Effector CD4-positive, alpha-beta T cell (primary cell): ENCODE measurements at regions not wholly inside any gene's neighbourhood (a gene's known extent, or its start where the extent isn't known, plus 50 kb on each side); places are given as distances from the start of the nearest gene placed in this dataset.
"Not testable (repeated sequence)": the region's sequence is repeated elsewhere in the genome, so short reads cannot be mapped to it uniquely, and the experiment has no call there.

Experiments
- DNase-seq: peaks from one replicate; pipeline ENCODE4 v3.0.0-alpha.2; 2020

DNA sequence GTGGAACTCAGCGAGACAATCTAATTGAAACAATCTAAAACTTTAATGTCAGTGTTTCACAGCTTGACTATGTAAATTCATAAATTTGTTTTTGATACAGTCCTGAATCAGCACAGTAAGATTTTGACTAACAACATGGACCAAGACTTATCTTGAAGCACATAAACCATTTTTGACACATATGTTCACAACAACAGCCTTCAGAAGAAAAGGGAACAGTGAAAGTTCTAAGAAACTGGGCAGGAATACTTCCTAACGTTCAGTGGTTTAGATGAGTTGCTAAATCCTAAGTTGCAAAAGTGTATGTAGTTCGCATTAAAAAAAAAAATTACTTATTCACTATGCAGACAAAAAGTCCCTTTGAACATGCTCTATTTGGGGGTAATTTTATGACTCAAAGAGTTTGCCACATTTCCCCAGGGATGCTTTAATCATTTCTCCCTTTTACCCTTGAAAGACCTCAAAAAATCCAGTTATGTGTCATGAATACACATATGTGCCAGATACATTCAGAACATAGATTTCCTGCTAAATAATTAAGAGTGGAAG lies 120.2 kb downstream of the MRPL39 start:
- no peak for DNase-seq

DNA sequence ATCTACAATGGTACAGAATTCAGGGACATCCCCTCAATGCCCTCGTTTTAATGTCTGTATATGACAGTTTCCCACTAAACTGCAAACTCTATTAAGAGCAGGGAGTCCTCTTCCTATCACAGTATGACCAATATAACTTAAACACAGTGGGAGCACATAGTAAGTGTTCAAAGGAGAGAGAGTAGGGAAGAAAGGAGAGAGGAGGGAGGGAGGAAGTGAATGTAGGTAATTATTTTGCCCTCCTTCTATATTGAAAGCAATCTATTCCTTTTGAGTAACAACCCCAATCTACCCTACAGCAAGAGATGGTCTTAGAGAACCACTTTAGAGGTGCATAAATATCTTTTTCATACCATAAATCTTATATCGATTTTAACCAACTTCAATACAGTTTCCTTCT lies 121.4 kb downstream of the MRPL39 start:
- no peak for DNase-seq

DNA sequence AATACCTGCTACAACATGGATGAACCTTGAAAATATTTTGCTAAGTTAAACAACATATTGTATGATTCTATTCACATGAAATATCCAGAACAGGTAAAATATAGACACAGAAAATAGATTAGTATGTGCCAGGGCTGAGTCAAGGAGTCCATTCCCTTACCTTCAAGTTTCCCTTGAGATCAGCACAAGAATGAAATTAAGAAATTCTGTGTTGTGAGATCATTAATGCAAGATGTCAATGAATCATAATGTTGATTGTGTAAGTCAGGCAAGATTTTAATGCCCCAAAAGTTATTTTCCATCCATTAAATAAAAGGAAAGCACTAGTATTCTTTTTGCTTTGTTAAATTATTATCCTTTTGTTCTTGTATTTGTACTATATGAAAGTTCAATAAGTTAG lies 139.4 kb downstream of the MRPL39 start:
- DNase-seq: no peak

DNA sequence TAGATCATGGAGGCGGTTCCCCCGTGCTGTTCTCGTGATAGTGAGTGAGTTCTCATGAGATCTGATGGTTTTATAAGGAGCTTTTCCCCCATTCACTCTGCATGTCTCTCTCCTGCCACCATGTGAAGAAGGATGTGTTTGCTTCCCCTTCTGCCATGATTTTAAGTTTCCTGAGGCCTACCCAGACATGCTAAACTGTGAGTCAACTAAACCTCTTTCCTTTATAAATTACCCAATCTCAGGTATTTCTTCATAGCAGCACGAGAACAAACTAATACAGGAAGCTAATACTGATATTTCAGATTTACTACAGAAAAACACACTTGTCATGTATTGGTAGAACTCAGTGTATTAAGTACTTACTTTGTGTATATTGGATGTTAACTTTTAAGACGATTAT lies 140.2 kb downstream of the MRPL39 start:
- not testable (repeated sequence) for DNase-seq

DNA sequence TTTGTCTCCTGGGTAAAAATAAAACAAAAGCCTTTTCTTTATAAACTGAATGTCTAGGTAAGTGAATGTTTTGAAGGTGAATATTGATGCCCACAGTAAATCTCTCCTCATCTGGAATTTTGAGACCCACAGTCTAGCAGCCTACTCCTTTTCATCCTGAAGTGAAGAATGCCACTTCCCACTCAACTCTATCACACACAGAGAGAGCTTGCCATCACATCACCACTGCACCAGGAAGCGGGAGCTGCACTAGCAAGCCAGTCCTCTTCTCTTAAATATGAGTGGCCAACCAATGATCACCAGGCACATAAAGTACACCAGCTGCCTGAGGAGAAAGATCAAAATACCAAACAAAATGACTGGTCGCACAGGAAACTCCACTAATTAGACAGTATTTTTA lies 140.8 kb downstream of the MRPL39 start:
- DNase-seq: no peak

DNA sequence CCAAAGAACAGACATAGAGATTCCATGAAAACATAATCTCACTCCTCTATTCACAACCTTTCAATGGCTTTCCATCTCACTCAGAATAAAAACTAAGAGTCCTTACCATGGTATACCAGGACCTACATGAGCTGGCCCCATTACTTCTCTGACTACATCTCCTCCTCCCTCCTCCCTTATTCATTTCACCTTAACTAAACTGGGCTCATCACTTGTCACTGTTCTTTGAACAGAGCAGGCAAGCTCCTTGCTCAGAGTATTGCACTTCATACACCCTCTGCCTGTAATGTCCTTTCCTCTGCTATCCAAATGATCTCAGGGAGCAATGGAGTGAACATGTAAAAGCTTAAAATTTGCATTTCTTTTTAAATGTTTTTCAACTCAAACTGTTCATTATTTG lies 142.0 kb downstream of the MRPL39 start:
- DNase-seq: no peak

DNA sequence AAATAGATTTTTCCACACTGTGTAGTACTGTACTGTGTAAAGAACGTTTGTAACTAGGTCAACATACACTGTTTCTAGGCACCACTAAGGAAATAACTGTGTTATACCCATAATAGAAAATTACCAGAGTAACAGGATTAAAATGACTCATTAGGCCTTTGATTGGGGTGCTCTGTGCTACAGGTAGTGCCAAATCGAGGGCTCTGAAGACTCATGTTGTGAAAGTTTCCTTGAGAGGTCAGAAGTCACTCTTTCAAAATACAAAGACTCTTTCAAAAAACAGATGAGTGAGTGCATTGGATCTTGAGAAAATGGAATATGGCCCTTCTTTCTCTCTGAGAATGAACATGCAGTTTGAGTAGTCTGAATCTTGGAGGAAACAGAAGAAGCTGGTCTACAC lies 143.0 kb downstream of the MRPL39 start:
- no peak for DNase-seq

DNA sequence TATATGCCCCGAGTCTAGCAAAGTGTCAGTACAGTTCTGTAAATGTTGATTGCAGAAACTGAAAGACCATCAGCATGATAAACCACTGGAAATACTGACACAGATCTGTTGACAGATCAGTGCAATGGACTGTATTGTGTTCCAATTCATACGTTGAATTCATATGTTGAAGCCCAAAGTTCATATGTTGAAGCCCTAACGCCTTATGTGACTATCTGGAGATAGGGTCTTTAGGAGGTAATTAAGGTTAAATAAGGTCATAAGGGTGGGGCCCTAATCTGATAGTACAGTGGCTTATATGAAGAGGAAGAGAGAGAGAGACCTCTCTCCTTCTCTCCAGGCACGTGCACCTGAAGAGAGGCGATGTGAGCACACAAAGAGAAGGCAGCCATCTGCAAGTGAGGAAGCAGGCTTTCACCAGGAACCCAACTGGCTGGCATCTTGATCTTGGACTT lies 144.7 kb downstream of the MRPL39 start:
- no peak for DNase-seq

DNA sequence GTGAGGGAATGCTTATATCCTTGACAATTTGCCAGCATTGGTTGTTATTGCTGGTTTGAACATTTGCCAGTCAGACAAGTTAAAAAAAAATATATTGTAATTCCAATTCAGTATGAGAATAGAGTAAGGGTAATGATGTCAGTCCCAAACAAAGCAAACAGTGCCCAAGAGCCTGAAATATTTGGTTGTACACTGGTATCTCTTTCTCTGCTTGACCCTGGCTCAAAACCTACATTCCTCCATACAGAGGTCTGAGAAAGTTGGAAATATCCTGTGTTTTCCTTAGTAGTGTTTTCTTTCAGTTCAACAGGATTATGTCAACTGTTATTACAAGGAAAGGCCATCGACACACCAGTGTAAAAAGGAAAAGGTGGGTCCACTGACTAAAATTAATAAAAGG lies 145.6 kb downstream of the MRPL39 start:
- no peak for DNase-seq

DNA sequence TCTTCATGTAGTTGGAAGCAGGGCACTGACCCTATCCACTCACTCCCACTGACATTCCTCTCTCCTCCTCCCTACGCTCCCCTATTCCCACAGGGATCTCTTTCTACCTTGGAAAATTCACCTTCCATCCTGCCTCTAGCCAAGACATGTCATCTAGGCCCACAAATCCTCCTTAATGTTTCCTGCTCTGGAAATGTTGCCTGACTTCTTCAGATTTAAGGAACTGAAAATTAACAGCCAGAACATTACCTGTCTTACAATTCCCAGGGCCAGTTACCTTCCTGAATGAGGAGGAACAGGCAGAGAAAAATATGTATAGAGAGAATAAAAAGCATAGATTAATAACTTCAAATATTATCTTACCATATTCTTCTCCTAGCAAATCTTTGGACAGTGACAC lies 147.3 kb downstream of the MRPL39 start:
- no peak for DNase-seq

DNA sequence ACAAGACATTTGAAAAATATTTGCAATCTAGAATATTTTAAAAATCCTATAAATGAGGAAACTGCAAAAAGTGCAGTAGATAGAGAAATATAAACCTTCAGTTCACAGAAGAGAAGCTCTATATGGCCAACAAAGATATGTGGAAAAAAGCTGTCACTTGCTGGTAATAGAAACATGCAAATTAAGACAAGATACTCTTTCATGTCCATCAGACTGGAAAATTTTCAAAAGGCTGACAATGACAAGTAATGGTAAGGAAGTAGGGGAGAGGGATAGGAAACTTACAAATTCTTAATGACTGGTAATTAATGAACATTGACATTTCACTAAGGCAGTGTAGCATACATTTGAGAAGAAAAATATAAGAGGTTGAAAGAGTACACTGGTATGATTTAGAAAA lies 147.9 kb downstream of the MRPL39 start:
- DNase-seq: no peak

DNA sequence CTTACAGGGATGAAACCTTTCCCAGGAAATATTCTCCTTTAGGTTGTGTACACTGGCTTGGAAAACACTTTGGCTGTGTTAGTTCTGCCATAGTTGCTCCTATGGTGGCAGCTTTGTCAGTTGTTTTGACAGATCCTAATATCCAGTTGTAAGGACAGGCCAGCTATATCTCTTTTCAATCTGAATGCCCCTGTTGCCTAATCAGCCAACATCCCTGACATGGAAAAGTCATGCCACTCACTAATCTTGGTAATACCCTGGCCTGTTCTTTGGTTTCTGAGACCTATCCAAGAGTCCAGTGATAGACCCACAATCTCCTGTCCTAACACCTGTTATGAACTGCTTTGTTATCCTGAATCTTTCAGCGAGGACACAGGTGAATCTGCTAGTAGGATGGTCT lies 148.8 kb downstream of the MRPL39 start:
- DNase-seq: no peak

DNA sequence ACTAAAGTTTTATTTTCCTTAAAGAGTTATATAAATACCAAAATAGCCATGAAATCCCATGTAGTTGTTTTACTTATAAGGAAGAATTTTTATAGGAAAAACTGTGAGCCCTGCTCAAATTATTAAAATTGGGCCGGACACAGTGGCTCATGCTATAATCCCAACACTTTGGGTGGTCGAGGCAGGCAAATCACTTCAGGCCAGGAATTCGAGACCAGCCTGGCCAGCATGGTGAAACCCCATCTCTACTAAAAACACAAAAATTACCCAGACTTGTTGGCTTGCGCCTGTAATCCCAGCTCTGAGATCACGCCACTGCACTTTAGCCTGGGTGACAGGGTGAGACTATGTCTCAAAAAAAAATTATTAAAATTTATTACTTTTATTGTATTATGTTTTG lies 149.3 kb downstream of the MRPL39 start:
- no peak for DNase-seq

DNA sequence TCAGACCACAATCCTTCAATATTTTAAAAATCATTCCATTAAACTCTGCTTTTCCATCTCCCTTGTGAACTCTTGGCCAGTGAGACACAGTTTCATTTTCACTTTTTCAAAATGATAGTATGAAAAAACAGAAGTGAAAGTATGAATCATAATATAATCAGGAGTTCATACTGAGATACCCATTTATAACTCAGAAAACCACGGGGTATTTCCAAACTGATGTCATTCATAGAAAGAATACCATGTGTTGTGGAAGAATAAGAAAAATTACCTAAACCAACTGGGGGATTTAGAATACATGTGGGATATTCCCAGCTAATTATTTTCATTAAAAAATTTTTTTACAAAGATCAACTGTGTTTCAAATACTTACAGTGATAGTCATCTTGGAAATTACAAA lies 149.9 kb downstream of the MRPL39 start:
- no peak for DNase-seq

DNA sequence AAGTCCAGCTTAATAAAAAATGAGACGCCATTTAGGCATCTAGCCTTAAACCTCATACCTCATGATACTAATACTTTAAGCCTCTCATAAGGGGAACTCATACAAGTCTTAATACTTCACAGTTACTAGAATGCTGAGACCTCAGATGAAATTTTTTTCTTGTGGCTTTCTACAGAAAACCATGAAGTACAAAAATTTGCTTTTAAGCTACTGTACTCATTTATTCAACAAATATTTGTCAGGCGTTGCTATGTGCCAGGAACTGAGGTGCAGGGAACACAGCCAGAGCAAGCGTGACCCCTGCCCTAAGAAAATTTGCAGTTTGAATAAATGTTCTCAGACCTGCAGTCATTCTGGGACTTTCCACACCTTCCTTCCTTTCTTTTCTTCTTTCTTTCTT lies 150.6 kb downstream of the MRPL39 start:
- DNase-seq: no peak

DNA sequence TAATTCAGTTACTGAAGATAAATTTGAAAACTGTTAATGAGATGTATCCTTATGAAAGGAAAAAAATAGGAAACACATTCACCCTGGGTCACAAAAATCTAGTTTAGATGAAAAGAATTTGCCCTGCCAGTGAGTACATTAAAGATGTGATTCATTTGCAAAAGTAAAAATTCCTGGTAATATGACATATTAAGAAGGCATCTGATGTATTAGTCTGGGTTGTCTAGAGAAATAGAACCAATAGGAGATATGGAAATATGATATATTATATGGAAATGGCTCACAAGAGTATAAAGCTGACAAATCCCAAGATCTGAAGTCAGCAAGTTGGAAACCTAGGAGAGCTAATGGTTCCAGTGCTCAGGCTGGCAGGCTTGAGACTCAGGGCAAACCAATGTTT lies 153.8 kb downstream of the MRPL39 start:
- DNase-seq: no peak

DNA sequence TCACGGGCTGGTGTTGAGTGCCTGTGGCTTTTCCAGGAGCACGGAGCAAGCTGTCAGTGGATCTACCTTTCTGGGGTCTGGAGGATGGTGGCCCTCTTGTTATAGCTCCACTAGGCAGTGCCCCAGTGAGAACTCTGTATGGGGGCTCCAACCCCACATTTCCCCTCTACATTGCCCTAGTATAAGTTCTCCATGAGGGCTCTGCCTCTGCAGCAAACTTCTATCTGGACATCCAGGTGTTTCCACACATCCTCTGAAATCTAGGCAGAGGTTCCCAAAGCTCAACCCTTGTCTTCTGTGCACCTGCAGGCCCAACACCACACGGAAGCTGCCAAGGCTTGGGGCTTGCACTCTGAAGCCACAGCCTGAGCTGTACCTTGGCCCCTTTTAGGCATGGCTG lies 157.3 kb downstream of the MRPL39 start:
- no peak for DNase-seq

DNA sequence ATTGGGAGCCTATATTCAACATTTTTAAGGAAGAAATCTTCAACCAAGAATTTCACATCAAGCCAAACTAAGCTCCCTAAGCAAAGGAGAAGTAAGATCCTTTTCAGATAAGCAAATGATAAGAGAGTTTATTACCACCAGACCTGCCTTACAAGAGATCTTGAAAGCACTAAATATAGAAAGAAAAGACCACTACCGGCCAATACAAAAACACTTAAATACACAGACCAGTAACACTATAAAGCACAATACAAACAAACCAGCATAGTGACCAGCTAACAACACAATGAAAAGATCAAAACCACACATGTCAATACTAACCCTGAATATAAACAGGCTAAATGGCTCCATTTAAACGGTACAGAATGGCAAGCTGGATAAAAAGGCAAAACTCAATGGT lies 165.4 kb downstream of the MRPL39 start:
- DNase-seq: no peak

DNA sequence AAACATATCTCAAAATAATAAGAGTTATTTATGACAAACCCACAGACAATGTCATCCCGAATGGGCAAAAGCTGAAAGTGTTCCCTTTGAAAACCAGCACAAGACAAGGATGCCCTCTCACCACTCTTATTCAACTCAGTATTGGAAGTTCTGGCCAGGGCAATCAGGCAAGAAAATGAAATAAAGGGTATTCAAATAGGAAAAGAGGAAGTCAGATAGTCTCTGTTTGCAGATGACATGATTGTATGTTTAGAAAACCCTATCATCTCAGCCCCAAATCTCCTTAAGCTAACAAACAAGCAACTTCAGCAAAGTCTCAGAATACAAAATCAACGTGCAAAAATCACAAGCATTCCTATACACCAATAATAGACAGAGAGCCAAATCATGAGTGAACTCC lies 169.8 kb downstream of the MRPL39 start:
- not testable (repeated sequence) for DNase-seq

DNA sequence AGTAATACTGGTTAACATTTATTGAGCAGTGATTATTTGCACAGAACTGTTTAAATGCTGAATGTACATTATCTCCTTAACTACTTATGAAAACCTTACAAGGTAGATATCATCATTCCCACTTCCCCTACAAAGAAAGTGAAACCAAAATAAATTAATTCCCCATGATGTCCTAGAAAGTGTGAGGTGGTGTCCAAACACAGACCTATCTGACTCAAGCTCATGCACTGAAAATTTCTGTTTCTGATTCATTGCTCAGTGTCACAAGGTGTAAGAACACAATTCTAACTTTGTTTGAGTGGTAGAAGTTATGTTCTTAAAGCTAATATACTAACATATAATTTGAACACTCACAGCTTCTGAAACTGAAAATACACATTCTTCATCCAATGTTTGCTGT lies 178.7 kb downstream of the MRPL39 start:
- no peak for DNase-seq

DNA sequence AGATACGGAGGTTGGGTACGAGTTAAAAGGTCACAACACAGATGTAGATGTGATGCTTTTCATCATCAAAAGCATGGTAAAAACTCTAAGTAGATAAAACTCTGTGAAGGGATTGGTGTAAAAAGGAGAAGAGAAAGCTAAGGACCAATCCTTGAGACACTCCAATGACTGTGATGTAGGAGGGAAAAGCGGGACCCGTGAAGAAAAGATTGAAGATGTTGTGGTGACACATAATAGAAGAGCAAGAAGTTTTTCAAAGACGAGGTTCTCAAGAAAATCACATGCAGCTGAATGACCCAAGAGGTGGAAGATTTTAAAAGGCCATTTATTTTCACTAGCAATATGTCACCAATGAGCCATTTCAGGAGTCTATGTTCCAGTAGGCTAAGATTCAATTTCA lies 179.5 kb downstream of the MRPL39 start:
- DNase-seq: no peak

DNA sequence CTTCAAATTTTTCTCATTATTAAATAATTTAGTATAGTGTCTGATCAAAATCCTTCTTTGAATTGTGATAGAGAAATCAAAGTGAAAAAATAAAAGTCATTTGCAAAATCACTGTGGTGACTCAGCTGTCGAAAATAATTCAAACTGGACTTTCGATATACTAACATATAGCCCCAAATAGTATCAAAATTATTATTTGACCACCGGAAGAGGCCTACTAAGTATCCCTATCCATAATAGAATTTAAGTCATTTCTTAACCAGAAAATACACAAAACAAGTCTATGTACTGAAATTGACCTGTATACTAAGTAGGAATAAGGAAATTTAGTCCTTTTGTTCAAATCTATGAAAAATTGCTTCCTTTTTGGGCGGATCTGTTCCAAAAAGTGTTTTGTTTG lies 180.7 kb downstream of the MRPL39 start:
- DNase-seq: no peak

DNA sequence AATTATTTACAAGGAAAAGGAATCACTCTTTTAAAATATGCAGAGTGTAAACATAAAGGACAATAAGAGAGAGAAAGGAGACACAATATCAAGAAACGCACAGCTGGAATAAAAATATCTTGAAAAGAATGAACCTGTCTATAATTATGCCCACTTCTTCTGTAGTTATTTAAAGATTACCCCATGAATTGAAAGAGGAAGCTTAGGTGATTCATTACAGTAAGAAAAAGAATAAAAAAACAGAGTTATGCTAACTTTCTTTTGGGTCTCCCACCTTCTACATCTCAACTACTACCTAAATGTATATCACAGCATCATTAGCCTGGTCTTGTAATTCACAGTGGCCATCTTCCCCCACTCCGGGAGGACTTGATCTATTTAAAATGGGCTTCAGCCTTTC lies 182.1 kb downstream of the MRPL39 start:
- no peak for DNase-seq

DNA sequence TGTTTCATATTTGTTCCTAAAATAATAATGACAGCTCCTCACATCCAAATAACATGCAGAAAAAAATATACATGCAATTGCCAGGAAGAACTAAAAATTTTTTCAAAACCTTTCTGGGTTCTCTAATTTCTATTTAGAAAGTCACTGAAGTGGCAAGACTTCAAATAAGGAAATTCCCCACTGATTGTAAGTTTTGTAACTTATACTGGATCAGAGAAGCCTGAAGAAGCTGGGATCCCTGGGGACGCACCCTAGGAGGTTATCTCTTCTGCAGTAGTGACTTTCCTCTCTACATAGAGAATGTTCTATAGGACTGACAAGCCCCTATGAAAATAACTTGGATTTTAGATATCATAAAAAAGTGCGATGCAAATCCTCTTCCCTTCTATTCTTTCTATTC lies 182.6 kb downstream of the MRPL39 start:
- DNase-seq: no peak

DNA sequence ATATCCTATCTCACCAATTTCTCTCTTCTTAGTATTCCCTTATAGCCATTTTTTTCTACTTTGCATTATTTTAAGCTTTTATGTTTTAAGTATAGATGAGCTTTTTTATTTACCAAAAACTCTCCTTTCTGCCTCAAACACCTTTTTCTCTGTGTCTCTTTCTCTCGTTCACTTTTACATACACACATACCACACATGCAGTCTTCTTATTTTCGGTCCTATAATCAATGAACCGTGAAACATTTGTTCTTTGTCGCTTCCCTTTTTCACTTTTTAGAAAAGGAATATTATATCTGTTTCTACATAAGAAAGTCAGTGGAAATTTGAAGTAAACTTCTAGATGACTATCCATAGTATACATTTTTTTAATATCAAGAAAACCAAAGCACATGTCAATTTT lies 183.2 kb downstream of the MRPL39 start:
- DNase-seq: no peak
